Endodermal cell (in vitro differentiated cells): ENCODE measurements at regions not wholly inside any gene's neighbourhood (a gene's known extent, or its start where the extent isn't known, plus 50 kb on each side); places are given as distances from the start of the nearest gene placed in this dataset.

Experiments used
- DNase-seq: peaks from one replicate; pipeline ENCODE4 v3.0.0-alpha.2; 2017
- H3K27ac ChIP-seq: 2 replicates; pipeline ENCODE4 v1.5.1; 2013; ENCODE audit warnings: mild to moderate bottlenecking, low read depth, low read length, moderate library complexity
- H3K27me3 ChIP-seq: 2 replicates; pipeline ENCODE4 v1.6.1; 2013; ENCODE audit warnings: mild to moderate bottlenecking, low read length, moderate library complexity; ENCODE audit not compliant: insufficient read depth, control insufficient read depth, poor library complexity, severe bottlenecking
- H3K36me3 ChIP-seq: 2 replicates; pipeline ENCODE4 v1.7.0; 2013; ENCODE audit warnings: mild to moderate bottlenecking, low read length, moderate library complexity; ENCODE audit not compliant: control insufficient read depth, insufficient read depth
- H3K4me1 ChIP-seq: one replicate; pipeline ENCODE4 v1.7.0; 2013; ENCODE audit warnings: low read length; ENCODE audit not compliant: control insufficient read depth, insufficient read depth
- H3K4me3 ChIP-seq: 2 replicates; pipeline ENCODE4 v1.5.1; 2013; ENCODE audit warnings: mild to moderate bottlenecking, low read length, moderate library complexity
- H3K9ac ChIP-seq: 2 replicates; pipeline ENCODE4 v1.6.1; 2013; ENCODE audit warnings: mild to moderate bottlenecking, low read length, moderate library complexity; ENCODE audit not compliant: poor library complexity, severe bottlenecking; ENCODE audit errors: extremely low read depth
- H3K9me3 ChIP-seq: 2 replicates; pipeline ENCODE4 v1.6.1; 2013; ENCODE audit warnings: mild to moderate bottlenecking, low read length, moderate library complexity; ENCODE audit not compliant: control insufficient read depth
- H3K27ac Mint-ChIP-seq: 2 replicates; pipeline ENCODE4 v1.8.0; 2020; ENCODE audit warnings: mixed read lengths
- H3K27me3 Mint-ChIP-seq: 2 replicates; pipeline ENCODE4 v1.8.0; 2021; ENCODE audit warnings: mild to moderate bottlenecking, mixed read lengths; ENCODE audit not compliant: insufficient read depth
- H3K36me3 Mint-ChIP-seq: 2 replicates; pipeline ENCODE4 v1.8.0; 2020; ENCODE audit warnings: low read depth, mixed read lengths
- H3K4me1 Mint-ChIP-seq: 2 replicates; pipeline ENCODE4 v1.8.0; 2020; ENCODE audit warnings: mixed read lengths
- H3K4me3 Mint-ChIP-seq: 2 replicates; pipeline ENCODE4 v1.8.0; 2020; ENCODE audit warnings: mild to moderate bottlenecking, moderate library complexity, mixed read lengths
- H3K9me3 Mint-ChIP-seq: 2 replicates; pipeline ENCODE4 v1.8.0; 2020; ENCODE audit warnings: mild to moderate bottlenecking, mixed read lengths
- CTCF ChIP-seq: fragments of 200-600 bp; sonication (generic); conservative IDR thresholded peaks from 2 replicates; pipeline ENCODE4 v1.5.0; 2021; ENCODE audit warnings: antibody characterized with exemption, mild to moderate bottlenecking
- WGBS, 2 experiments: methylation state at CpG; one replicate each; pipeline versions ENCODE4 v1.1.5 to v1.1.7; 2013; ENCODE audit warnings: missing lambda C conversion rate in 2 of 2, mixed read lengths in 1 of 2; ENCODE audit not compliant: insufficient coverage in 1 of 2, insufficient read length in 1 of 2; 5-methylcytosine and 5-hydroxymethylcytosine counted together

GRCh38 chr13:40259899-40260298 is 406.5 kb downstream of the FOXO1 start:
- H3K27ac Mint-ChIP-seq: no peak overlapping the region
- Histone ChIP-seq H3K27me3 (no peaks in the 10 kb centered on the region), H3K9me3 (peaks cover 9% of the 10 kb centered on the region), H3K36me3 (no peaks in the 10 kb centered on the region), H3K4me1 (peaks cover 8% of the 10 kb centered on the region), H3K9ac (no peak overlapping the region), H3K4me3 (no peak overlapping the region), H3K27ac (no peak overlapping the region)
- H3K4me3 Mint-ChIP-seq: no peak overlapping the region
- WGBS, 2 experiments: 93 to 100% methylated on average over 1 of the region's 1 CpG
- peaks cover 2% of the 10 kb centered on the region for H3K9me3 Mint-ChIP-seq
- DNase-seq: no peak
- H3K27me3 Mint-ChIP-seq: no peaks in the 10 kb centered on the region
- TF ChIP-seq CTCF: no peak
- H3K36me3 Mint-ChIP-seq: no peaks in the 10 kb centered on the region
- peaks cover 9% of the 10 kb centered on the region for H3K4me1 Mint-ChIP-seq

GRCh38 chr13:40261336-40261735 is 405.1 kb downstream of the FOXO1 start:
- Histone ChIP-seq H3K27me3 (no peaks in the 10 kb centered on the region), H3K36me3 (no peaks in the 10 kb centered on the region), H3K9me3 (peaks cover 9% of the 10 kb centered on the region), H3K27ac (no peak overlapping the region), H3K4me1 (peaks cover 8% of the 10 kb centered on the region), H3K4me3 (no peak overlapping the region), H3K9ac (no peak overlapping the region)
- WGBS, 2 experiments: 65 to 77% methylated on average over 2 to 4 of the region's 4 CpGs
- Mint-ChIP-seq H3K9me3 (peaks cover 2% of the 10 kb centered on the region), H3K27me3 (no peaks in the 10 kb centered on the region), H3K36me3 (no peaks in the 10 kb centered on the region), H3K4me3 (no peak overlapping the region), H3K27ac (no peak overlapping the region), H3K4me1 (peaks cover 9% of the 10 kb centered on the region)
- TF ChIP-seq CTCF: no peak
- no peak for DNase-seq

GRCh38 chr13:40261947-40262346 is 404.5 kb downstream of the FOXO1 start:
- no peak for TF ChIP-seq CTCF
- H3K9me3 Mint-ChIP-seq: peaks cover 2% of the 10 kb centered on the region

More at GRCh38 chr13:40261947-40262346, 404.5 kb downstream of the FOXO1 start:
- Mint-ChIP-seq H3K27ac (no peak overlapping the region), H3K36me3 (no peaks in the 10 kb centered on the region), H3K27me3 (no peaks in the 10 kb centered on the region), H3K4me1 (peaks cover 11% of the 10 kb centered on the region), H3K4me3 (no peak overlapping the region)
- DNase-seq: no peak
- Histone ChIP-seq H3K9ac (no peak overlapping the region), H3K36me3 (no peaks in the 10 kb centered on the region), H3K27ac (no peak overlapping the region), H3K4me3 (no peak overlapping the region), H3K9me3 (peaks cover 9% of the 10 kb centered on the region), H3K27me3 (no peaks in the 10 kb centered on the region), H3K4me1 (peaks cover 8% of the 10 kb centered on the region)
- WGBS, 2 experiments: 92 to 99% methylated on average over 2 of the region's 2 CpGs
